CD4-positive, alpha-beta T cell treated with Interferon alpha-2 for 1 hour (primary cell): ENCODE measurements at regions not wholly inside any gene's neighbourhood (a gene's known extent, or its start where the extent isn't known, plus 50 kb on each side); places are given as distances from the start of the nearest gene placed in this dataset.
"Not testable (repeated sequence)": the region's sequence is repeated elsewhere in the genome, so short reads cannot be mapped to it uniquely, and the experiment has no call there.

Experiments
- DNase-seq, 2 donors: peaks; one replicate each; pipeline ENCODE4 v3.0.0-alpha.2; 2020 to 2022

DNA sequence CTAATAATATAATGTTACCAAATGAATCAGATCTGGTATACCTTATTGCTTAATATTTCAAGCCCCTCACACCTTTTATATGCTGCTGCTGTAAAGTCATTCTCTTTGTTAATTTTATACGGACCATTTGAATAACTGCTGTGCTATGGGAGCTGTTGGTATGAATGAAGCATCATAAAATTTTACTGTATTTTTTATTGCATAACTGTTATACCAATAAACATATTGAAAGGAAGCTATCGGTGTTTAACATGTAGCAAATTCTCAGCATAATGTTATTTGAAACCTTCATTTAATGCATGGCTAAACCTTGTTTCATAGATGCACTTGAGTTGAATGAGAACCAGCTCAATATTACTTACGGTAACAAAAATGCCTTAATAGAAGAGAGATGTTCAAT, 1040.3 kb downstream of the SOCS6 start:
- no peak for DNase-seq

DNA sequence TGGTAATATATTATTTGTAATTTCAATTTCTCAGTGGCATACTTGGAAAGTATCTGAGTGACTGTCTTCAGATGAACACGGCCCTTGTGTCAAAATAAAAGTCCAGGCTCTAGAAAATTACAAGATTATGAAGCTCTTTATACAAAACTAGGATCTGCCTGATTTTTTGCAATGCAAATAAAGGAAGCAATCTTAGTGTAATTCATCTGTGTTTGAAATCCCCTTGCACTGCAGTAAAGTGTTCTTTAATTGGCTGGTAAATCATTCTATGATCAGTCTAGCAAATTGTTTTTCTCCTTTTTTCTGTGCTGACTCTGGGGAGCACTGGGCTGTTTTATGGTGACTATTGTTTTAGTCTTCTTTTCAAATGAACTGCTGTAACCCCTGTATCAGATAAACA, 1039.0 kb downstream of the SOCS6 start:
- no peak for DNase-seq

DNA sequence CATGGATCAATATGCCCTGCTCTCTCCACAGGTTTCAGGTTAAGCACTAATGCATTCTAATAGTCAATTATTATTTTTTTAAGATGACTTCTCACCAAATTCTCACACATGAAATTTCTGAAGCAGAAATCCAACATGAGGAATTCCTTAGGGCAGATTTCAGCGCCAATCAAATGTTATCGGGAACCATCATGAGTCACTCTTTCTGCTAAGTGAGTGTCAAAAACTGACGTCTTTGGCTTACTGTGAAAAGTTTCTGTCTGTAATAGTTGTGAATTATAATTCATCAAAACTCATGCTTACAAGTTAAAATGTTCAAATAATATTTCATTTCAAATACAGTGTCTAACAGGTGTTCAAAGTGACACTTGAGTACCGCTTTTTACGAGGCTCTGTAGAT, 1038.6 kb downstream of the SOCS6 start:
- DNase-seq: no peak

DNA sequence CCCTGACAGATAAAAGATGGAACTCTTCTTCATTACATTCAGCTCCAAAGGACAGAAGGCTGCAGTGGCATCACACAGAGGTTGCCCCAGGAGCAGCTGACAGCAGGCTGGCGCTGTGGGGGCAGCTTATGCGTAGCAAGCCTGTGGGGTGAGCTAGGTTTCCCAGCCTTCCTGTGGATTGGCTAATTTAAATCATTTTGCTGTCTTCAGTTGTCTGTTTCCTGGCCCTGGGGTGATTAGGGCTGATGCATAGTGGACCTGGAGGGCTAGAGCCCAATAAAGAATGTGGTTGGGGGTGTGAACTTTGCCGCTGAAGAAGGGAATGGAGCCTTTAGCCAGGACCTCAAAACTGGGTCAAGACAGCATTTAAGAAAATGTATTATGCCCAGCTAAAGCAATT, 1038.0 kb downstream of the SOCS6 start:
- no peak for DNase-seq

DNA sequence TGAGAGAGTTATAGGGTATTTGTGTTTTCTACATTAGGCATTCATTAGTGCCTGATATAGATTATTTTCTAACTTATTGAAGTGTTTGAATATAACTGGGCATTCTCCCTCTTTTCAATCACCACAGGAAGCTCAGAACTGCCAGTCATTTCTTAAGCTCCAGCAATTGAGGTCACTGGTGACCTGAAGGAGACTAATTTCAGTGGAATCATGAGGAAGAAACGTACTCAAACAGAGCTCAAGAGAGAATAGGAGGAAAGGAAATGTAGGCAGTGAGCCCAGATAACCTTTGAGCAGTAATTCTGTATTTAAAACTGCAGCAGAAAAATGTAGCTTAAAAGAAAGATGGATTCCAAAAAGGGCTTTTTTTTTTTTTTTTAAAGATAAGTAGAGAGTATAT, 1035.5 kb downstream of the SOCS6 start:
- DNase-seq: no peak

DNA sequence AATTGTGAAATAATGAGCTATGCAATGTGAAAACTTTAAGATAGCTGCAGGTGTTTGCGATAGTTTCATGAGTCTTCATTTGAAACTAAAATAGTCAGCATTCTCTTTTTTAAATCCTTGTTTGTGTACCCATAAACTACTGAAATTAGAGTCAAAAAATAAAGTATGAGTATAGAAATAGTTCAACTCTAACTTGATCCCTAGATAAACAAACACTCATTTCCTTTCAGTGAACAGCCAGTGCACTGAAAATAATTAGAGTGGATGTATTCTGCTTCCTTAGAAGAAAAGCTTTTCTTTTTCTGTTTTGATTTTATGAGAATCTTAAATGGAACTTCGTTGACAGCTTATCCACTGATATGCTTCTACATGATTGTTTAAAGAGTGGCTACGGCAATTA, 1033.4 kb downstream of the SOCS6 start:
- DNase-seq: no peak

DNA sequence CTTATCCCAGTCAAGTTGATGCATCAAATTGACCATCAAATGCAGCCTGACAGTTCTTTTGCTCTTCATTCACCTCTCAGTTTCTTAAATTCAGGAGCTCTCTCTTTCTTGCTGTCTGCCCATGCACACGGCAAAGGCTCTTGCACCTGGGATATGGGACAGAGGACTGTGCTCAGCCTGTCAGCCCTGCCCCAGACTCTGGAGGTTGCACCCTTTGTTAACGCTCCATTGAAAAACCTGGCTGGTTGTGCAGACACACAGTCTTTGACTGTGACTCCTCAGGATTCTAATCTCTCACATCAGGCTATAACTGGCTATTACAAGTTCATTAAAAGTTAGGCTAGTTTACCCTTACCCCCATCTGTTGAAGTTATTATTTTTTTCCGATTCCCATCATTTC, 1032.5 kb downstream of the SOCS6 start:
- no peak for DNase-seq

DNA sequence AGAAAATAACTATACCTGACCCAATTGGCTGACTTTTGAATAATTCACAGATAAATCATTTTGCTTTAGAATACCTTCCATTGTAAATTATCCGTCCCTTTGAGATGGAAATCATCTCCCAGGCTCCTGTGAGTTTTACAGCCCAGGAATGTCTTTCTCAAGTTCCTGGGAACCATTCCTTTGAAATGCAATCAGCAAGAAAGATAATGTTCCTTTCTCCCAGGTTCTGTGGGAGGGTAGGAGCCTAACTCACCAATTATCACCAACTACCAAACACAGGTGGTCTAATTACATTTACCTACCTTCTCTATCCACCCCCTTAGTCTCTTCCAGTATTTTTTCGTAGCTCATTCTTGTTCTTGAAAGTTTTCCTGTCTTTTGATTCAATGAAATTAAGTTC, 1016.0 kb downstream of the SOCS6 start:
- no peak for DNase-seq

DNA sequence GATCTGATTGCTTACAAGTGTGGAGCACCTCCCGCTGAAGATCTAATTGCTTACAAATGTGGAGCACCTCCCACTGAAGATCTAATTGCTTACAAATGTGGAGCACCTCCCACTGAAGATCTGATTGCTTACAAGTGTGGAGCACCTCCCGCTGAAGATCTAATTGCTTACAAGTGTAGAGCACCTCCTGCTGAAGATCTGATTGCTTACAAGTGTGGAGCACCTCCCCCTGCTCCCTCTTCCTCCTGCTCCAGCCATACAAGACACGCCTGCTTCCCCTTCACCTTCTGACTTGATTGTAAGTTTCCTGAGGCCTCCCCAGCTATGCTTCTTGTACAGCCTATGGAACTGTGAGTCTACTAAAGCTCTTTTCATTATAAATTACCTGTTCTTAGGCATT, 1014.9 kb downstream of the SOCS6 start:
- DNase-seq: not testable (repeated sequence)

DNA sequence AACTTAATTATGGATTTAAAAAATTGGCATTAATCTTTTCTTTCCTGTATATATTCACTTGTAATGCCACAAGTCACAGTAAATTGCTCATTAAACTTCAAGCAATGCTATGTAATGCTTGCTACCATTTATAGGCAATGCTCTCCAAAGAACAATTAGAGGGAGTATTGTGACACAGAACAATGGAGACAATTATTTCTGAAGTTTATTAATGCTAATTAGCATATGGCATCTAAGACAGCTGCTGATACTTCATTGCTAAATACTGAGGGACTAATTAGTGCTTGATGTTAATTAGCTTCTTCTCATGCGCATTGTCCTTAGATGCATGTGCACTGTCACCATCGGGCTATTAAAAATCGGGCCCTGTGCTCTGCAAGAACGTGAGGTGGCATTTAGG, 1012.8 kb downstream of the SOCS6 start:
- DNase-seq: no peak

DNA sequence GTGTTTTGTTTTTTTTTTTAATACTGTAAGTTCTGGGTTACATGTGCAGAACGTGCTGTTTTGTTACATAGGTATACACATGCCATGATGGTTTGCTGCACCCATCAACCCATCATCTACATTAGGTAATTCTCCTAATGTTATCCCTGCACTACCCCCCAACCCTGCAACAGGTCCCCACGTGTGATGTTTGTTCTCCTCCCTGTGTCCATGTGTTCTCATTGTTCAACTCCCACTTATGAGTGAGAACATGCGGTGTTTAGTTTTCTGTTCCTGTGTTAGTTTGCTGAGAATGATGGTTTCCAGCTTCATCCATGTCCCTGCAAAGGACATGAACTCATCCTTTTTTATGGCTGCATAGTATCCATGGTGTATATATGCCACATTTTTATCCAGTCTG, 1005.4 kb downstream of the SOCS6 start:
- not testable (repeated sequence) for DNase-seq

DNA sequence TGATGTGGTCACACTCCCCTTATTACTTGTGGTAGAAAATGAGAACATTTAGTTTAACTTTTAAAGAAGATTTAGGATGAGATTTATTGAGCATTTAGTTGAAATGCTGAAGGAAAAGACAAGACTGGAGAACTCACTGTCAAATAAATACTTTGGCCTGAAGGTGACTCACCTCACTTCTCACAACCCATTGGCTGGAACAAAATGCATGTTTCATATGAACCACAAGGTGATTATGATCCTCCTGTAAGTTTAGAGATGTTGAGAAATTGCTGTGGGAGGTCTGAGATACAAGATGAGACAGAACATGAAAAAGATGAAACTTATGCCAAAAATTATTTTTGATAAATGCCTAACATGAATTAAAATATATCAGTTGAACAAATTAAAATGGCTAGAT, 1004.5 kb downstream of the SOCS6 start:
- DNase-seq: no peak

DNA sequence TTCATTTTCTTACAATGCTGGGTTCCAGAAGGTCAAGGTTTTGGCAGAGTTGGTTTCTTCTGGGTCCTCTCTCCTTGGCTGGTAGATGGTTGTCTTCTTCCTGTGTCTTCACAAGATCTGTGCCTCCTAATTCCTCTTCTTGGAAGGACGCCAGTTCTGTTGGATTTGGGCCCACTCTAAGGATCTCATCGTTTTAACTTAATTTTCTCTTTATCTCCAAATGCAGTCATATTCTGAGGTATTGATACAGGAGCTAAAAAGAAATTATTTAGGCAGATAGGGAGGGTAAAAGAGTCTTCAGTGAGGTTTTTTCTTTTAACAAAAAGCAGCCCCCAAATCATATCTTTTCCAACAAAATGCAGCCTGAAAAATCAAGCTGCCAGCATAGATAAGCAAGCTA, 998.4 kb downstream of the SOCS6 start:
- DNase-seq: no peak

DNA sequence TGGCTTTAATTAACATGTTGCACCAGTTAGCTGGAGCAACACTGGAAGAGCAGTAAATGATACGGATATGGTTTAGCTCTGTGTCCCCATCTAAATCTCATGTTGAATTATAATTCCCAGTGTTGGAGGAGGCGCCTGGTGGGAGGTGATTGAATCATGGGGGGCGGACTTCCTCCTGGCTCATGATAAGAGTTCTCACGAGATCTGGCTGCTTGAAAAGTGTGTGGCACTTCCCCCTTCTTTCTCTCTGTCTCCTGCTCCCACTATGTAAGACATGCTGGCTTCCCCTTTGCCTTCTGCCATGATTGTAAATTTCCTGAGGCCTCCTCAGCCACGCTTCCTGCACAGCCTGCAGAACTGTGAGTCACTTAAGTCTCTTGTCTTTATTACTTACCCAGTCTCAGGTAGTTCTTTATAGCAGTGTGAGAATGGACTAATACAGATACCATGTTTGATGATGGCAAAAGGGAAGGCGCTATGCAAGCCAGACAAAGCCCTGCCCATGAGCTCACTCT, 963.6 kb downstream of the SOCS6 start:
- DNase-seq: no peak

DNA sequence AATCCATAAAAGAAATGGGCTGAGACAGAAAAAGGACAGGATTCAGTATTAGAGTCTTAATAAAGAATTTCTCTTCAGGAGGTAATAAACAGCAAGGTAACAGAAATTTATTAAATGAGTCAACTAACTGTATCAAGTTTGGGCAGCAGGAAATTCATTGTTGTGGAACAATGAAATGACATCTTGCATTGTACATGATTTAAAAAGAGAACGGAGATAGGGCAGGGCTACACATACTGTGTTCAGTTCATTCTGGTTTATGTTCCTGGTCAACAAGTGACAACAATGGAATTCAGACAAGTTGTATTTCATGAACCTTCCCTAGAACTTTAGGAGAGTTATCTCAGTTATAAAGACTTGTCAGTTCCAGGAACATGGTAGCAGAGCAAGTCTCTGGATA, 961.3 kb downstream of the SOCS6 start:
- no peak for DNase-seq

DNA sequence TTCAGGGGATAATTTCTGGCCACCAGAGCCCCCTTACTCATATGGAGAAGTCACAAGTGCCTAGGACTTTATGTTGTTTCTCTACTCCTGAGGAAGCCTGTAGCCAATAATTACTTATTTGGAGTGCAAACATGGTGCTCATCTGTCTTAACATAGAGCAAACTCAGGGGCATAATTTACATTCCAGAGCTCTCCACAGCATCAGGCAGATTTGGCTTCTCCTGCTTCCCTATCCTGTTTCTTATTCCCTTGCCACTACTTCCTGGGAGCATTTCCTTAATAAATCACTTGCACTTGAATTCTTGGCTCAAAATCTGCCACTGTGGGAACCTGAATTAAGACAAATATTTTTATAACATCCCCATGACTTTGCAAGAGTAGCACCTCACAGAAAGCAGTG, 960.9 kb downstream of the SOCS6 start:
- no peak for DNase-seq

DNA sequence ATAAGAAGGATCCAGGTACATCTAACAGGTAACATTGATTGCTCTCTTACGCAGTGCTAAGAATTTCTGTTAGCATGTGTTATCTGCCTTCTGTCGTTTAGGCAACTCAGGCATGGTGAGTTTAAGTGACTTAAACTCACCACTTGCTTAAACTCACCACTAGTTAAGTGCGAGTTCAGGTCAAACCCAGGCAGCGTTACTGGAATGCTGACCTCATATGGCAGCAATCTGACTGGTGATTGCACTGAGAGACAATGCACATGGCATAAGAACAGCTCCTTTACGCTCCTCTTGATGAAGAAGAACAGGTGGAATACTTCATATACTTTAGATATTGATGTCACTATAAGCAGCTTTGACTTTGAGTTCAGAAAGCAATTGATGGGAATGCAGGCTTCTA, 954.1 kb downstream of the SOCS6 start:
- DNase-seq: no peak

DNA sequence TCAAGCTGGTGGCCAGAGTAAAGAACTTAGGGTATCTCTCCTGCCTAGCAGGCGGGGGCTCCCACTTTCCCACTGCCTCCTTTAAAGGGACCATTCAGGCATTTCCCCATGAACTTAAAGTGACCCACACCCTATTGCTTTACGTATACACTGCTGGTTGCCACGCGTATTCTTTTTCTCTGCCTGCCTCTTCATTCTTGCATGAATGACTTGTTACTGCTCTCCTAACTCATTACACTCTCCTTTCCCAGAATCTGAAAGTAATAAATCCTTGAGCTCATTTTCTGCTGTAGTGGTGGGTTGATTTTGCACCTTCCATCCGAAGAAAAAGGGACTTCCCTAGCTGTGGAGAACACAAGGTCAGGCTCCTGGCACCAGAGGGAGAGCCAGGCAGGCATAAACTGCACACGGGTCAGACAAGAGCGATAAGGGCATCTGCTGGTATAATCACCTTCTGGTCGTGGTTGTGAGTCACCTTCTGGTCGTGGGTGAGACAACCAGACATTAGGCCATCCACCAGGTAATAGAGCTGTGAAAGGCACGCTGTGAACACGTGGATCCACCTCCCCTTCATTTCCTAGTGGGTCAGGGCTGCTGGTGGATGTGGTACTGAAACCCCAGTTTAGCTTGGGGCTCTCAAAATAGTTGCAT, 950.3 kb downstream of the SOCS6 start:
- no peak for DNase-seq

DNA sequence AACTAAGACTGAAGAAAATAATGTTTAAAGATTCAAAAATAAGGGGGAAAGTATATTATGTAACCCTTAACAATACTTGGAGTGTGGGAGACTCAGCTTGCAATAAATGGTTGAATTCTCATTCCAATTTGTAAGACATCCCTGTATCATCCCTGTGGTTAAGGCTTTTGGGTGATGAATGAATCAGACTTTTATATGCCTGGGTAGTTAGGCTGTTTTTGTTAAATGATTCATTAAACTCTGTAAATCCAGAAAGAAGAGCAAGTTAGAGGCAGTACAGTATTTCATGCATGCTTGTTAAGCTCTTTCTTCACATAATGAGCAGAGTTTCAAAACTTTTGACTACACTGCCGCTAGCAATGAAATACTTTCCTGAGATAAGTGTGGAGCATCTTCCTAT, 948.8 kb downstream of the SOCS6 start:
- DNase-seq: no peak

DNA sequence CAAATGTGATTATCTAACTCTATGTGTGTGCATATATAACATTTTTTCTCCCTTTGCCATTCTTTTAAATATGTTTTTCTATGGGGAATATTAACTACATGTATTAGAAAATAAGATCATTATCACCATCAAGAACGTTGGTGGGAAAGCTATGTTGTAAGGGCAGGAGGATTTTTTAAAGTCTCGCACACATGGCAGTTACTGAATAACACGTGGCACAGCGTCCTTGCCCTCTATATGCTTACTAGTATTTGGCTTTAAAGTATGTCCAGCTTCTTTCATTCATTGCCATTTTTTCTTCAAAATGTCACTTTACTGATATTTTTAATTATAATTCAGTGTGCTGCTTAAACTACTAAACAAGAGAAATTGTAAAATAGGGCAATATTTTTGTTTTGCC, 944.3 kb downstream of the SOCS6 start:
- no peak for DNase-seq

DNA sequence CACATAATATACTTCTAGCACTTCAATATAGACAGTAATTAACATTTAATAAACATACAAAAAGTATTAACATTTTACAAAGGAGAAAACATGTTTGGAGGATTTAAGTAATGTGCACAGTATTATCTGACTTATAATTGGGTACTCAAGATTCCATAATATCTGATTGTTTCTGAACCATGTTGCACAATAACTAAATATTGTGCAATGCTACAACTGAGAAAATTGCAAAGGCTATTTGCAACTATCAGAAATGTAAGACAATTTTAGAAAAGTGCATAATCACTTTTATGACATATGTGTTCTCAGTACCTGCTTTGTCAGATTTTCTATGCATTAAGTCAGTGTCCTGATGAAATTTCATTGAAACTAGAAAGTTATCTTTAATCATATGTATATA, 934.6 kb downstream of the SOCS6 start:
- DNase-seq: no peak

DNA sequence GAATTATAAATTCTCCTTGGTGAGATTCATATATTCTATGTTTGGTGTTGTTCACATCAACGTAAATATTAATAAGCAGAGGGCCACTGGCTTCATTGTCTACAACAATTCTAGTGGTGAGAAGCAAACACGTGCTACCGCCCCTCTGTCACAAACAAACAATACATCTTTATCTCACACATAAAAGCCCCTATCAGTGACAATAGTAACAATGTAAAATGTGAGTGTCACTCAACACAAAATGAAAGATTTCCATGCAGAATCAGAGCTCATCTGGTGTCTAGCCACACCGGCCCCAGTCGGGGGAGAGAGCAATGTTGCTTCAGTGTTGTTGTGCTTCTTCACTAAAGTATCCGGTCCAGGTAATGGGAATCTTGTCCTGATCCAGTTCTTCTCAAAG, 932.6 kb downstream of the SOCS6 start:
- DNase-seq: no peak

DNA sequence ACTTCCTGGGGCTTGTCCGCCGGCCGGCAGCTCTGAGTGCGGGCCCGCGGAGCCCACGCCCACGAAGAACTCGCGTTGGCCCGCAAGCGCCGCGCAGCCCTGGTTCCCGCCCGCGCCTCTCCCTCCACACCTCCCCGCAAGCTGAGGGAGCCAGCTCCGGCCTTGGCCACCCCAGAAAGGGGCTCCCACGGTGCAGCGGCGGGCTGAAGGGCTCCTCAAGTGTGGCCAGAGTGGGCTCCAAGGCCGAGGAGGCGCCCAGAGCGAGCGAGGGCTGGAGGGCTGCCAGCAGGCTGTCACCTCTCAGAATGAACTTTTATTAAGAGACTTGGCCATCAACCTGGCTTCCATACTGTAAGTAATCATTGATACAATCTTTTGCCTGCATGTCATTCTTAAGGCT, 923.9 kb downstream of the SOCS6 start:
- not testable (repeated sequence) for DNase-seq

DNA sequence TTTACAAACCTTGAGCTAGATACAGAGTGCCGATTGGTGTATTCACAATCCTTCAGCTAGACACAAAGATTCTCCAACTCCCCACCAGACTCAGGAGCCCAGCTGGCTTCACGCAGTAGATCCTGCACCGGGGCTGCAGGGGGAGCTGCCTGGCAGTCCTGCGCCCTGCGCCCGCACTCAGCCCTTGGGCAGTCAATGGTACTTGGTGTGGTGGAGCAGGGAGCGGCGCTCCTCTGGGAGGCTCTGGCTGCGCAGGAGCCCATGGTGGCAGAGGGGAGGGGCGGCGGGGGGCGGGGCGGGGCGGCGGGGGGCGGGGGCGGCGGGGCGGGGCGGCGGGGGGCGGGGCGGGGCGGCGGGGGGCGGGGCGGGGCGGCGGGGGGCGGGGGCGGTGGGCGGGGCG, 923.4 kb downstream of the SOCS6 start:
- no peak for DNase-seq

DNA sequence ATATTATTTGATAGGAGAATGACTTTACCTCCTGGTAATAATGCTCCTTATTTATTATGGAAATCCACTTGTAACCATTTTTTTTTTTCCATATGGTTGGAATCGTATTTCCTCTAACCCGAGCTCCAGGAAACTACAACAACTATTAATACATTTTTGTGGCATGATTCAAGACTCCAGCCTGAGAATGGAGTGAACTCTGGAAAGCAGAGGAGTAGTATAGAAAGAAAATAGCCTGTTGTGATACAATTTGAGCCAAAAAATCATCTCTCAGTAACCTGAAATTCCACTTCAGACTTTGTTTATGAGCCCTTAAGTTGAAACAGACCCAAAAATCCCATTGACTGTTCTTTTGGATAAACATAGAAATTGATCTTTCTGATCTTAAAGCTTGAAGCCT, 921.1 kb downstream of the SOCS6 start:
- DNase-seq: no peak

DNA sequence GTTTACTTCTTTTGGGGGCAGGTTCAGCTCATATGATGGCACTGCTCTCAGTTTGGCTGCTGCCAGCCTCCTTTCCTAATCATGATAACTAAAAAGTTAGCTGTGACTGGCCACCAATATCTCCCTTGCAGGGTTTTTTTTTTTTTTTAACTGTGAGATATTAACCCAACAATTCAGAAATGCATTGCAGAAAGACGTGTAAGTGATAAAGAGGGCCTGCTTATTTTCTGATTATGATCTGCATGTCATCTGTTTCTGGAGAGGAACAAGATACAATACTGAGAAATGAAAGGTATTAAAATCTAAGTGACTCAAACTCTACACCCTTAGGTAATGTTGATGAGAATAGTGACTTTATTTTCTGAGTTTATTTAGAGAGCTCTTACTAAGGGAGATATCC, 905.6 kb downstream of the SOCS6 start:
- DNase-seq: no peak
